Ishikawa (cell line): ENCODE measurements at regions not wholly inside any gene's neighbourhood (a gene's known extent, or its start where the extent isn't known, plus 50 kb on each side); places are given as distances from the start of the nearest gene placed in this dataset.

Experiments
- CEBPB ChIP-seq: IDR thresholded peaks from 2 replicates; pipeline ENCODE4 v1.6.1; 2012
- CREB1 ChIP-seq: IDR thresholded peaks from 2 replicates; pipeline ENCODE4 v1.6.1; 2012; ENCODE audit warnings: low read depth
- EGR1 ChIP-seq: IDR thresholded peaks from 2 replicates; pipeline ENCODE4 v1.6.1; 2012
- EP300 ChIP-seq: IDR thresholded peaks from 2 replicates; pipeline ENCODE4 v1.6.1; 2012; ENCODE audit warnings: borderline replicate concordance
- FOXM1 ChIP-seq: IDR thresholded peaks from 2 replicates; pipeline ENCODE4 v1.6.1; 2012; ENCODE audit warnings: low read depth, borderline replicate concordance
- NFIC ChIP-seq: IDR thresholded peaks from 2 replicates; pipeline ENCODE4 v1.6.1; 2012
- RAD21 ChIP-seq: IDR thresholded peaks from 2 replicates; pipeline ENCODE4 v1.6.1; 2012; ENCODE audit warnings: low read depth
- TAF1 ChIP-seq: IDR thresholded peaks from 2 replicates; pipeline ENCODE4 v1.6.1; 2012; ENCODE audit warnings: low read depth, mild to moderate bottlenecking
- TCF12 ChIP-seq: IDR thresholded peaks from 2 replicates; pipeline ENCODE4 v1.6.1; 2012; ENCODE audit warnings: low read depth
- TEAD4 ChIP-seq: IDR thresholded peaks from 2 replicates; pipeline ENCODE4 v1.6.1; 2012
- YY1 ChIP-seq: IDR thresholded peaks from 2 replicates; pipeline ENCODE4 v1.6.1; 2012; ENCODE audit warnings: low read depth
- ZBTB7A ChIP-seq: IDR thresholded peaks from 2 replicates; pipeline ENCODE4 v1.6.1; 2012; ENCODE audit warnings: low read depth
- TF ChIP-seq, protein P1 (sequence below): IDR thresholded peaks from 2 replicates; pipeline ENCODE4 v1.6.1; 2012; ENCODE audit warnings: low read depth, mild to moderate bottlenecking
- TF ChIP-seq, protein P2 (sequence below): IDR thresholded peaks from 2 replicates; pipeline ENCODE4 v1.6.1; 2012
- TF ChIP-seq, protein P3 (sequence below): IDR thresholded peaks from 2 replicates; pipeline ENCODE4 v1.6.1; 2012

DNA sequence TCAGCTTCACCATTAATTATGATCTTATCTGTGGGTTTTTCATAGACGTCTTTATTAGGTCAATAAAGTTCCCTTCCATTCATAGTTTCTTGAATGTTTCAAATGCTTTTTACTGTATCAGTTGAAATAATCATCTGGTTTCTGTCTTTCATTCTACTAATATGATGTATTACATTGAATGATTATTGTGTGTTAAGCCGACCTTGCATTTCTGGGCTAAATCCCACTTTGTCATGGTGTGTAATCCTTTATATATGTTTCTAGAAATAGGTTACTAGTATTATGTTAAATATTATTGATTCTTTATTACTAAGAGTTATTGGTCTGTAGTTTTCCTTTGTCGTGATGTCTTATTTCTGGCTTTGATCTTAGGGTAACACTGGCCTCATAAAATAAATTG is 134.9 kb downstream of the FASLG start:
- TF ChIP-seq ZBTB7A (no peak), EGR1 (no peak), TAF1 (no peak), TCF12 (no peak), FOXM1 (no peak), CREB1 (no peak), CEBPB (no peak), EP300 (no peak), RAD21 (no peak), YY1 (no peak), TEAD4 (no peak), NFIC (no peak)
- TF ChIP-seq, protein P1, sequence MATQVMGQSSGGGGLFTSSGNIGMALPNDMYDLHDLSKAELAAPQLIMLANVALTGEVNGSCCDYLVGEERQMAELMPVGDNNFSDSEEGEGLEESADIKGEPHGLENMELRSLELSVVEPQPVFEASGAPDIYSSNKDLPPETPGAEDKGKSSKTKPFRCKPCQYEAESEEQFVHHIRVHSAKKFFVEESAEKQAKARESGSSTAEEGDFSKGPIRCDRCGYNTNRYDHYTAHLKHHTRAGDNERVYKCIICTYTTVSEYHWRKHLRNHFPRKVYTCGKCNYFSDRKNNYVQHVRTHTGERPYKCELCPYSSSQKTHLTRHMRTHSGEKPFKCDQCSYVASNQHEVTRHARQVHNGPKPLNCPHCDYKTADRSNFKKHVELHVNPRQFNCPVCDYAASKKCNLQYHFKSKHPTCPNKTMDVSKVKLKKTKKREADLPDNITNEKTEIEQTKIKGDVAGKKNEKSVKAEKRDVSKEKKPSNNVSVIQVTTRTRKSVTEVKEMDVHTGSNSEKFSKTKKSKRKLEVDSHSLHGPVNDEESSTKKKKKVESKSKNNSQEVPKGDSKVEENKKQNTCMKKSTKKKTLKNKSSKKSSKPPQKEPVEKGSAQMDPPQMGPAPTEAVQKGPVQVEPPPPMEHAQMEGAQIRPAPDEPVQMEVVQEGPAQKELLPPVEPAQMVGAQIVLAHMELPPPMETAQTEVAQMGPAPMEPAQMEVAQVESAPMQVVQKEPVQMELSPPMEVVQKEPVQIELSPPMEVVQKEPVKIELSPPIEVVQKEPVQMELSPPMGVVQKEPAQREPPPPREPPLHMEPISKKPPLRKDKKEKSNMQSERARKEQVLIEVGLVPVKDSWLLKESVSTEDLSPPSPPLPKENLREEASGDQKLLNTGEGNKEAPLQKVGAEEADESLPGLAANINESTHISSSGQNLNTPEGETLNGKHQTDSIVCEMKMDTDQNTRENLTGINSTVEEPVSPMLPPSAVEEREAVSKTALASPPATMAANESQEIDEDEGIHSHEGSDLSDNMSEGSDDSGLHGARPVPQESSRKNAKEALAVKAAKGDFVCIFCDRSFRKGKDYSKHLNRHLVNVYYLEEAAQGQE: no peak
- TF ChIP-seq, protein P2, sequence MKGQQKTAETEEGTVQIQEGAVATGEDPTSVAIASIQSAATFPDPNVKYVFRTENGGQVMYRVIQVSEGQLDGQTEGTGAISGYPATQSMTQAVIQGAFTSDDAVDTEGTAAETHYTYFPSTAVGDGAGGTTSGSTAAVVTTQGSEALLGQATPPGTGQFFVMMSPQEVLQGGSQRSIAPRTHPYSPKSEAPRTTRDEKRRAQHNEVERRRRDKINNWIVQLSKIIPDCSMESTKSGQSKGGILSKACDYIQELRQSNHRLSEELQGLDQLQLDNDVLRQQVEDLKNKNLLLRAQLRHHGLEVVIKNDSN: no peak
- TF ChIP-seq, protein P3, sequence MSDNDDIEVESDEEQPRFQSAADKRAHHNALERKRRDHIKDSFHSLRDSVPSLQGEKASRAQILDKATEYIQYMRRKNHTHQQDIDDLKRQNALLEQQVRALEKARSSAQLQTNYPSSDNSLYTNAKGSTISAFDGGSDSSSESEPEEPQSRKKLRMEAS: no peak

GRCh38 chr1:172795741-172796140 is 136.8 kb downstream of the FASLG start:
- TF ChIP-seq TCF12 (no peak), TAF1 (no peak), ZBTB7A (no peak), NFIC (no peak), FOXM1 (no peak), RAD21 (no peak), TEAD4 (no peak), EGR1 (no peak), YY1 (no peak), EP300 (no peak), CREB1 (no peak), CEBPB (no peak)
- TF ChIP-seq, protein P2: no peak
- TF ChIP-seq, protein P3: no peak
- TF ChIP-seq, protein P1: no peak

DNA sequence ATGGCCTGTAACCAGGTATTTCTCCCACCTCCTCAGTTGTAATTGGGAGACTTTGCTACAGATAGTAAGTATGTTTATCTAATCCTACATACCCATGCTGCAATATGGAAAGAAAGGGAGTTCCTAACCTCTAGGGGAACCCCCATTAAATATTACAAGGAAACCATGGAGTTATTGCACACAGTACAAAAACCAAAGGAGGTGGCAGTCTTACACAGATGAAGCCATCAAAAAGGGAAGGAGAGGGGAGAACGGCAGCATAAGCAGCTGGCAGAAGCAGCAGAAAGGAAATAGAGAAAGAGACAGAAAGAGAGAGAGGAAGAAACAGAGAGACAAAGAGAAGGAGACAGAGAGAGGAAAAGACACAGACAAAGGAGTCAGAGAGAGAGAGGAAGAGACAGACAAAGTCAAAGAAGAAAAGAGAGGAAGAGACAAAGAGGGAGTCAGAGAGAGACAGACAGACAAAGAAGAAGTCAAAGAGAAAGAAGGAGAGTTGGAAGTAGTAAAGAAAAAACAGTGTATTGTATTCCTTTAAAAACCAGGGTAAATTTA is 142.9 kb downstream of the FASLG start:
- TF ChIP-seq FOXM1 (no peak), EP300 (no peak)

GRCh38 chr1:172809750-172810149 is 150.8 kb downstream of the FASLG start:
- TF ChIP-seq ZBTB7A (no peak), EGR1 (no peak), TCF12 (no peak)

DNA sequence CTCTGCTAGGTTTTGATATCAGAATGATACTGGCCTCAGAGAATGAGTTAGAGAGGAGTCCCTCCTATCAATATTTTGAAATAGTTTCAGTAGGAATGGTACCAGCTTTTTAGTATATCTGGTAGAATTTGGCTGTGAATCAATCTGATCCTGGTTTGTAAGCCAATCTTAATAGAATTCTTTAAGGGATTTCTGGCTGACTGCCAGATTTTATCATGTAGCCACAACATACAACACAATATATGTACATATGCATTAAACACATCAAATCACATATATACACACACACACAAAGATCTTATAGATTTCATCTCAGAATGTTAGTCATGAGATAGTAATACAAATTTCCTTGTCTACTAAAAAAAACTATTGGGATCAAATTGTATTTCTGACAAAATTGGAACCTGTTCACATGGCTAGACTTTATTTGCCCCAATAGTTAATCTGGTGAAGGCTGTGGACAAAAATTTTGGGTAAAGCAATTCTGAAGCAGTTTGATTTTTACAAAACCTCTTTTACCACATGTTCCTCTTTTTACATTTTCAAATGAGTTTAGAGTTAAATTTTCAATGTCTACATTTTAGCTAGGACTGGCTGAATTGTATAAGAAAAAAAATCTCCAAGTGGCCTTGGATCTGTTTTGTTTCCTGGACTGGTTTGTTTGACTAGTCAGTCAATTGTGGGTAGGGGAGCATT is 151.7 kb downstream of the FASLG start:
- TF ChIP-seq YY1 (no peak), CEBPB (no peak), FOXM1 (no peak), CREB1 (no peak), TCF12 (no peak), ZBTB7A (no peak)
- TF ChIP-seq, protein P1: no peak
